Duodenal mucosa (tissue), 2 donors: ENCODE measurements at regions not wholly inside any gene's neighbourhood (a gene's known extent, or its start where the extent isn't known, plus 50 kb on each side); places are given as distances from the start of the nearest gene placed in this dataset.
"Not testable (repeated sequence)": the region's sequence is repeated elsewhere in the genome, so short reads cannot be mapped to it uniquely, and the experiment has no call there.

Experiments
- H3K27ac ChIP-seq: one replicate; pipeline ENCODE4 v1.7.0; 2013; ENCODE audit warnings: low read depth, low read length
- H3K27me3 ChIP-seq, 2 donors: one replicate each; pipeline ENCODE4 v1.7.0; 2013; ENCODE audit warnings: low read length in 2 of 2, control low read depth in 1 of 2; ENCODE audit not compliant: insufficient read depth in 2 of 2, control insufficient read depth in 1 of 2
- H3K36me3 ChIP-seq, 2 donors: one replicate each; pipeline ENCODE4 v1.7.0; 2013; ENCODE audit warnings: low read length in 2 of 2, control low read depth in 1 of 2; ENCODE audit not compliant: insufficient read depth in 2 of 2, control insufficient read depth in 1 of 2
- H3K4me1 ChIP-seq, 2 donors: one replicate each; pipeline ENCODE4 v1.7.0; 2013; ENCODE audit warnings: low read length in 2 of 2, control low read depth in 1 of 2; ENCODE audit not compliant: insufficient read depth in 2 of 2, control insufficient read depth in 1 of 2
- H3K4me3 ChIP-seq, 2 donors: one replicate each; pipeline ENCODE4 v1.7.0; 2013; ENCODE audit warnings: low read length in 2 of 2, low read depth in 1 of 2
- H3K9ac ChIP-seq, 2 donors: one replicate each; pipeline ENCODE4 v1.7.0; 2013; ENCODE audit warnings: low read length in 2 of 2, low read depth in 1 of 2
- H3K9me3 ChIP-seq, 2 donors: one replicate each; pipeline ENCODE4 v1.7.0; 2013; ENCODE audit warnings: low read length in 2 of 2, control low read depth in 1 of 2; ENCODE audit not compliant: control insufficient read depth in 1 of 2

GRCh38 chrX:12026481-12026880 is 111.8 kb upstream of the FRMPD4 start:
- no peaks in the 10 kb centered on the region for H3K9me3 ChIP-seq
- H3K27ac ChIP-seq = no peak overlapping the region
- H3K4me1 ChIP-seq = no peaks in the 10 kb centered on the region
- no peaks in the 10 kb centered on the region for H3K27me3 ChIP-seq
- H3K36me3 ChIP-seq = no peaks in the 10 kb centered on the region
- no peak overlapping the region for H3K9ac ChIP-seq
- H3K4me3 ChIP-seq = no peak overlapping the region

GRCh38 chrX:12032082-12032481 is 106.2 kb upstream of the FRMPD4 start:
- no peak overlapping the region for H3K4me3 ChIP-seq
- H3K9ac ChIP-seq = no peak overlapping the region
- H3K4me1 ChIP-seq = no peaks in the 10 kb centered on the region
- H3K27ac ChIP-seq = no peak overlapping the region
- H3K27me3 ChIP-seq = no peaks in the 10 kb centered on the region
- H3K9me3 ChIP-seq = no peaks in the 10 kb centered on the region
- H3K36me3 ChIP-seq = no peaks in the 10 kb centered on the region

- Histone ChIP-seq H3K36me3 (no peaks in the 10 kb centered on the region), H3K27ac (no peak overlapping the region), H3K4me1 (no peaks in the 10 kb centered on the region), H3K9ac (no peak overlapping the region), H3K4me3 (no peak overlapping the region), H3K9me3 (no peaks in the 10 kb centered on the region), H3K27me3 (no peaks in the 10 kb centered on the region)
Measured at GRCh38 chrX:12034741-12035140, 103.5 kb upstream of the FRMPD4 start.

DNA sequence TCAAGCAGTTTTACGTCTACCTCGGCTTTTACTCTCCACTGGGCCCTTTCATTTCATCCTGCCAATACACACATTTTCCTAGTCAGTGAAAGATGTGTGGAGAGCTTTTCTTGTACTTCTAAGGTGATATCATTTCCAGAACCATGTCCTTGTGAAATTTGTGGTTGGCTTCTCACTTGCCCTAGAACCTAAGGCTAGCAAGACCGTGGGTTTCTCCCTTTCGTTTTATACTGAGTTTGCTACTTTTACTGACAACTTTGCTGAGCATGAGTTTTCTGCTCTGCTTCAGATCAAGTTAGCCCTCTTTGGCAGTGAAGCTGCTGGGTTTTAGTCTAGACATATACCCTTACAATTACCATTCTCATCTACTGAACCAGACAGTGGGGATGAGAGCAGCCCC is 95.7 kb upstream of the FRMPD4 start:
- Histone ChIP-seq H3K9ac (no peak overlapping the region), H3K36me3 (no peaks in the 10 kb centered on the region), H3K9me3 (no peaks in the 10 kb centered on the region), H3K27me3 (no peaks in the 10 kb centered on the region), H3K27ac (no peak overlapping the region), H3K4me3 (no peak overlapping the region), H3K4me1 (no peaks in the 10 kb centered on the region)

- H3K4me1 ChIP-seq = no peaks in the 10 kb centered on the region
- no peak overlapping the region for H3K4me3 ChIP-seq
- H3K27me3 ChIP-seq = no peaks in the 10 kb centered on the region
- no peak overlapping the region for H3K27ac ChIP-seq
- no peak overlapping the region for H3K9ac ChIP-seq
- no peaks in the 10 kb centered on the region for H3K36me3 ChIP-seq
- no peaks in the 10 kb centered on the region for H3K9me3 ChIP-seq
Measured at GRCh38 chrX:12052109-12052508, 86.2 kb upstream of the FRMPD4 start.

DNA sequence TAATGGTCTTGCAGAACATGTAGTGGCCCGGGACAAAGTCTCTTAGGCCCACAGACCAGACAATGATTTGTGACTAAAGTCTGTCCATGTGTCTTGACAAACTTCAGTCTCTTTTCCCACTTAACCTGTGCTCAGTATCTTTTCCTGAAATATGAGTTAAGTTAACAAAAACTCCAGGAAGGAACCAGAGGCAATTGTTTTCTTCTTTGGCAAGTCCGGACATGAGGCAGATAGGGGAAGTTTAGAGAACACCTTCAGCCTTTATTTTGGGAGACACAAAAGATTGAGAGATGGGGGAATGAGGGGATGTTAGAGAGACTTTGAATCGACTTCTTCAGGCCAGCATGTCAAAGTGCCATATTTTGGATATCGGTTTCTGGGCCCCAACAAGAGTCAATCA is 80.2 kb upstream of the FRMPD4 start:
- Histone ChIP-seq H3K27me3 (no peaks in the 10 kb centered on the region), H3K4me3 (no peak overlapping the region), H3K36me3 (no peaks in the 10 kb centered on the region), H3K9ac (no peak overlapping the region), H3K4me1 (no peaks in the 10 kb centered on the region), H3K9me3 (no peaks in the 10 kb centered on the region), H3K27ac (no peak overlapping the region)

- Histone ChIP-seq H3K9ac (no peak overlapping the region), H3K36me3 (no peaks in the 10 kb centered on the region), H3K9me3 (no peaks in the 10 kb centered on the region), H3K27ac (no peak overlapping the region), H3K27me3 (no peaks in the 10 kb centered on the region), H3K4me1 (no peaks in the 10 kb centered on the region), H3K4me3 (no peak overlapping the region)
Measured at GRCh38 chrX:12060489-12061260, 77.6 kb upstream of the FRMPD4 start.

- no peak overlapping the region for H3K9ac ChIP-seq
- H3K27me3 ChIP-seq = no peaks in the 10 kb centered on the region
- H3K4me3 ChIP-seq = no peak overlapping the region
- no peaks in the 10 kb centered on the region for H3K36me3 ChIP-seq
- H3K27ac ChIP-seq = no peak overlapping the region
- H3K9me3 ChIP-seq = no peaks in the 10 kb centered on the region
- no peaks in the 10 kb centered on the region for H3K4me1 ChIP-seq
Measured at GRCh38 chrX:12065251-12065650, 73.0 kb upstream of the FRMPD4 start.

DNA sequence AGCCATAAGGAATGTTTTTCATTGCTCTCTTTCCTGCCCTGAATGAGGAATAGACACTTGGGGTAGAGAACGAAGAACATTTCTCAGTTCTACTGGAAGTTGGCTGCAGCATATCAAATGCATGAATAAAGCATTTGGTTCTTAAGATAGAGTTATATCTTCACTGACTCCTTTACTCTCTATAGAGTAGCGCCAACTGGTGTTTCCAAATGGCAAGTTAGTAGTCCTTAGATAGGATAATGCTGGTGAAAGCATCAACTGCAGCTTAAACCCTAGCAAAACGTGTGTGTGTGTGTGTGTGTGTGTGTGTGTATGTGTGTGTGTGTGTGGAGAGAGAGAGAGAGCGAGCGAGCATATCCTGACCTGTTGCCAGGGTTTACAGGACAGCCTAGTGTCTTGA is 62.2 kb upstream of the FRMPD4 start:
- H3K36me3 ChIP-seq = no peaks in the 10 kb centered on the region
- no peaks in the 10 kb centered on the region for H3K4me1 ChIP-seq
- no peak overlapping the region for H3K9ac ChIP-seq
- no peaks in the 10 kb centered on the region for H3K9me3 ChIP-seq
- no peak overlapping the region for H3K27ac ChIP-seq
- no peak overlapping the region for H3K4me3 ChIP-seq
- H3K27me3 ChIP-seq = no peaks in the 10 kb centered on the region

- no peak overlapping the region for H3K4me3 ChIP-seq
- no peaks in the 10 kb centered on the region for H3K4me1 ChIP-seq
- no peaks in the 10 kb centered on the region for H3K9me3 ChIP-seq
- no peaks in the 10 kb centered on the region for H3K36me3 ChIP-seq
- no peak overlapping the region for H3K27ac ChIP-seq
- H3K27me3 ChIP-seq = no peaks in the 10 kb centered on the region
- no peak overlapping the region for H3K9ac ChIP-seq
Measured at GRCh38 chrX:12080265-12080664, 58.0 kb upstream of the FRMPD4 start.

GRCh38 chrX:12082959-12083358 is 55.3 kb upstream of the FRMPD4 start:
- H3K4me1 ChIP-seq, H3K9me3 ChIP-seq, H3K27me3 ChIP-seq, H3K27ac ChIP-seq, H3K4me3 ChIP-seq, H3K9ac ChIP-seq, H3K36me3 ChIP-seq: not testable (repeated sequence)
